ENCODE measurements at regions not wholly inside any gene's neighbourhood (a gene's known extent, or its start where the extent isn't known, plus 50 kb on each side); places are given as distances from the start of the nearest gene placed in this dataset.

- Histone ChIP-seq H3K27me3 (ENCODE audit: control insufficient read depth in 1 of 2, insufficient read depth in 2 of 2, low read length in 2 of 2) (peaks cover 0 to 2% of the 10 kb centered on the region in 2 donors), H3K27ac (ENCODE audit: low read length) (no peak overlapping the region), H3K9ac (ENCODE audit: low read length in 2 of 2) (no peak overlapping the region), H3K4me1 (ENCODE audit: control insufficient read depth, insufficient read depth, low read length) (no peaks in the 10 kb centered on the region), H3K36me3 (ENCODE audit: control insufficient read depth in 2 of 2, insufficient read depth in 2 of 2, low read length in 2 of 2) (no peaks in the 10 kb centered on the region), H3K4me3 (ENCODE audit: low read length in 2 of 2) (no peak overlapping the region), H3K9me3 (ENCODE audit: control insufficient read depth in 2 of 2, low read length in 2 of 2) (peaks cover 0 to 5% of the 10 kb centered on the region in 2 donors)
These were observed 286.0 kb downstream of the CDK5RAP2 start for GRCh38 chr9:120294003-120294402.

GRCh38 chr9:120292606-120293005, 287.4 kb downstream of the CDK5RAP2 start:
- Histone ChIP-seq H3K9me3 (ENCODE audit: control insufficient read depth in 2 of 2, low read length in 2 of 2) (peaks cover 0 to 5% of the 10 kb centered on the region in 2 donors), H3K4me1 (ENCODE audit: control insufficient read depth, insufficient read depth, low read length) (no peaks in the 10 kb centered on the region)

GRCh38 chr9:120291050-120291449, 288.9 kb downstream of the CDK5RAP2 start:
- peaks cover 0 to 2% of the 10 kb centered on the region in 2 donors for H3K27me3 ChIP-seq (ENCODE audit: control insufficient read depth in 1 of 2, insufficient read depth in 2 of 2, low read length in 2 of 2)
- H3K4me1 ChIP-seq (ENCODE audit: control insufficient read depth, insufficient read depth, low read length), result no peaks in the 10 kb centered on the region
- no peak overlapping the region for H3K4me3 ChIP-seq (ENCODE audit: low read length in 2 of 2)
- H3K36me3 ChIP-seq (ENCODE audit: control insufficient read depth in 2 of 2, insufficient read depth in 2 of 2, low read length in 2 of 2), result no peaks in the 10 kb centered on the region
- H3K9me3 ChIP-seq (ENCODE audit: control insufficient read depth in 2 of 2, low read length in 2 of 2), result peaks cover 0 to 5% of the 10 kb centered on the region in 2 donors
- no peak overlapping the region for H3K9ac ChIP-seq (ENCODE audit: low read length in 2 of 2)
- no peak overlapping the region for H3K27ac ChIP-seq (ENCODE audit: low read length)

More at GRCh38 chr9:120292606-120293005, 287.4 kb downstream of the CDK5RAP2 start:
- Histone ChIP-seq H3K36me3 (ENCODE audit: control insufficient read depth in 2 of 2, insufficient read depth in 2 of 2, low read length in 2 of 2) (no peaks in the 10 kb centered on the region), H3K27ac (ENCODE audit: low read length) (no peak overlapping the region), H3K27me3 (ENCODE audit: control insufficient read depth in 1 of 2, insufficient read depth in 2 of 2, low read length in 2 of 2) (peaks cover 0 to 2% of the 10 kb centered on the region in 2 donors), H3K9ac (ENCODE audit: low read length in 2 of 2) (no peak overlapping the region), H3K4me3 (ENCODE audit: low read length in 2 of 2) (no peak overlapping the region)

GRCh38 chr9:120289990-120290975, 289.7 kb downstream of the CDK5RAP2 start:
- Histone ChIP-seq H3K4me3 (ENCODE audit: low read length in 2 of 2) (no peak overlapping the region), H3K4me1 (ENCODE audit: control insufficient read depth, insufficient read depth, low read length) (no peaks in the 10 kb centered on the region), H3K9me3 (ENCODE audit: control insufficient read depth in 2 of 2, low read length in 2 of 2) (peaks cover 0 to 5% of the 10 kb centered on the region in 2 donors), H3K36me3 (ENCODE audit: control insufficient read depth in 2 of 2, insufficient read depth in 2 of 2, low read length in 2 of 2) (no peaks in the 10 kb centered on the region), H3K27ac (ENCODE audit: low read length) (no peak overlapping the region), H3K9ac (ENCODE audit: low read length in 2 of 2) (no peak overlapping the region), H3K27me3 (ENCODE audit: control insufficient read depth in 1 of 2, insufficient read depth in 2 of 2, low read length in 2 of 2) (peaks cover 0 to 2% of the 10 kb centered on the region in 2 donors)

- Histone ChIP-seq H3K4me1 (ENCODE audit: control insufficient read depth, insufficient read depth, low read length) (no peaks in the 10 kb centered on the region), H3K27ac (ENCODE audit: low read length) (no peak overlapping the region), H3K36me3 (ENCODE audit: control insufficient read depth in 2 of 2, insufficient read depth in 2 of 2, low read length in 2 of 2) (no peaks in the 10 kb centered on the region), H3K4me3 (ENCODE audit: low read length in 2 of 2) (no peak overlapping the region), H3K9me3 (ENCODE audit: control insufficient read depth in 2 of 2, low read length in 2 of 2) (peaks cover 0 to 3% of the 10 kb centered on the region in 2 donors), H3K9ac (ENCODE audit: low read length in 2 of 2) (no peak overlapping the region), H3K27me3 (ENCODE audit: control insufficient read depth in 1 of 2, insufficient read depth in 2 of 2, low read length in 2 of 2) (no peaks in the 10 kb centered on the region)
These were observed 290.9 kb downstream of the CDK5RAP2 start for GRCh38 chr9:120289098-120289497.

GRCh38 chr9:120286530-120286929, 293.4 kb downstream of the CDK5RAP2 start:
- Histone ChIP-seq H3K27me3 (ENCODE audit: control insufficient read depth in 1 of 2, insufficient read depth in 2 of 2, low read length in 2 of 2) (no peaks in the 10 kb centered on the region), H3K4me3 (ENCODE audit: low read length in 2 of 2) (no peak overlapping the region), H3K4me1 (ENCODE audit: control insufficient read depth, insufficient read depth, low read length) (no peaks in the 10 kb centered on the region), H3K9ac (ENCODE audit: low read length in 2 of 2) (no peak overlapping the region), H3K9me3 (ENCODE audit: control insufficient read depth in 2 of 2, low read length in 2 of 2) (peaks cover 0 to 3% of the 10 kb centered on the region in 2 donors), H3K27ac (ENCODE audit: low read length) (no peak overlapping the region), H3K36me3 (ENCODE audit: control insufficient read depth in 2 of 2, insufficient read depth in 2 of 2, low read length in 2 of 2) (no peaks in the 10 kb centered on the region)

GRCh38 chr9:120284821-120285220, 295.1 kb downstream of the CDK5RAP2 start:
- Histone ChIP-seq H3K36me3 (ENCODE audit: control insufficient read depth in 2 of 2, insufficient read depth in 2 of 2, low read length in 2 of 2) (no peaks in the 10 kb centered on the region), H3K4me3 (ENCODE audit: low read length in 2 of 2) (no peak overlapping the region), H3K4me1 (ENCODE audit: control insufficient read depth, insufficient read depth, low read length) (no peaks in the 10 kb centered on the region), H3K27me3 (ENCODE audit: control insufficient read depth in 1 of 2, insufficient read depth in 2 of 2, low read length in 2 of 2) (no peaks in the 10 kb centered on the region), H3K9ac (ENCODE audit: low read length in 2 of 2) (no peak overlapping the region), H3K9me3 (ENCODE audit: control insufficient read depth in 2 of 2, low read length in 2 of 2) (no peaks in the 10 kb centered on the region), H3K27ac (ENCODE audit: low read length) (no peak overlapping the region)

GRCh38 chr9:120281665-120282064, 298.3 kb downstream of the CDK5RAP2 start:
- H3K27ac ChIP-seq (ENCODE audit: low read length), result no peak overlapping the region
- peaks cover 0 to 5% of the 10 kb centered on the region in 2 donors for H3K9me3 ChIP-seq (ENCODE audit: control insufficient read depth in 2 of 2, low read length in 2 of 2)
- H3K4me3 ChIP-seq (ENCODE audit: low read length in 2 of 2), result no peak overlapping the region
- no peak overlapping the region for H3K9ac ChIP-seq (ENCODE audit: low read length in 2 of 2)
- no peaks in the 10 kb centered on the region for H3K4me1 ChIP-seq (ENCODE audit: control insufficient read depth, insufficient read depth, low read length)
- no peaks in the 10 kb centered on the region for H3K36me3 ChIP-seq (ENCODE audit: control insufficient read depth in 2 of 2, insufficient read depth in 2 of 2, low read length in 2 of 2)
- no peaks in the 10 kb centered on the region for H3K27me3 ChIP-seq (ENCODE audit: control insufficient read depth in 1 of 2, insufficient read depth in 2 of 2, low read length in 2 of 2)

- Histone ChIP-seq H3K27me3 (ENCODE audit: control insufficient read depth in 1 of 2, insufficient read depth in 2 of 2, low read length in 2 of 2) (no peaks in the 10 kb centered on the region), H3K9ac (ENCODE audit: low read length in 2 of 2) (no peak overlapping the region), H3K9me3 (ENCODE audit: control insufficient read depth in 2 of 2, low read length in 2 of 2) (peaks cover 0 to 6% of the 10 kb centered on the region in 2 donors), H3K4me1 (ENCODE audit: control insufficient read depth, insufficient read depth, low read length) (no peaks in the 10 kb centered on the region), H3K27ac (ENCODE audit: low read length) (no peak overlapping the region), H3K36me3 (ENCODE audit: control insufficient read depth in 2 of 2, insufficient read depth in 2 of 2, low read length in 2 of 2) (no peaks in the 10 kb centered on the region), H3K4me3 (ENCODE audit: low read length in 2 of 2) (no peak overlapping the region)
These were observed 312.0 kb downstream of the CDK5RAP2 start for GRCh38 chr9:120267929-120268328.

- no peaks in the 10 kb centered on the region for H3K36me3 ChIP-seq (ENCODE audit: control insufficient read depth in 2 of 2, insufficient read depth in 2 of 2, low read length in 2 of 2)
- H3K9ac ChIP-seq (ENCODE audit: low read length in 2 of 2), result no peak overlapping the region
- H3K9me3 ChIP-seq (ENCODE audit: control insufficient read depth in 2 of 2, low read length in 2 of 2), result peaks cover 0 to 6% of the 10 kb centered on the region in 2 donors
- H3K4me1 ChIP-seq (ENCODE audit: control insufficient read depth, insufficient read depth, low read length), result no peaks in the 10 kb centered on the region
- no peaks in the 10 kb centered on the region for H3K27me3 ChIP-seq (ENCODE audit: control insufficient read depth in 1 of 2, insufficient read depth in 2 of 2, low read length in 2 of 2)
- H3K27ac ChIP-seq (ENCODE audit: low read length), result no peak overlapping the region
- H3K4me3 ChIP-seq (ENCODE audit: low read length in 2 of 2), result no peak overlapping the region
These were observed 314.2 kb downstream of the CDK5RAP2 start for GRCh38 chr9:120265791-120266190.

- Histone ChIP-seq H3K36me3 (ENCODE audit: control insufficient read depth in 2 of 2, insufficient read depth in 2 of 2, low read length in 2 of 2) (no peaks in the 10 kb centered on the region), H3K9ac (ENCODE audit: low read length in 2 of 2) (no peak overlapping the region), H3K4me1 (ENCODE audit: control insufficient read depth, insufficient read depth, low read length) (no peaks in the 10 kb centered on the region), H3K27ac (ENCODE audit: low read length) (no peak overlapping the region), H3K4me3 (ENCODE audit: low read length in 2 of 2) (no peak overlapping the region), H3K9me3 (ENCODE audit: control insufficient read depth in 2 of 2, low read length in 2 of 2) (peaks cover 0 to 6% of the 10 kb centered on the region in 2 donors), H3K27me3 (ENCODE audit: control insufficient read depth in 1 of 2, insufficient read depth in 2 of 2, low read length in 2 of 2) (no peaks in the 10 kb centered on the region)
These were observed 315.4 kb downstream of the CDK5RAP2 start for GRCh38 chr9:120264528-120264927.

Measured in stomach smooth muscle (tissue), 2 donors.